PC-3 (cell line): ENCODE measurements at regions not wholly inside any gene's neighbourhood (a gene's known extent, or its start where the extent isn't known, plus 50 kb on each side); places are given as distances from the start of the nearest gene placed in this dataset.

ENCODE experiments used
- ATAC-seq: fragments of 200-7000 bp; cut with Tn5 transposase; 2 replicates; pipeline ENCODE4 v1.9.1; 2020; ENCODE audit warnings: mild to moderate bottlenecking, moderate library complexity
- BruUV-seq: library from RNA; stranded (reverse); fragments of 400-500 nt; replicated peaks from 2 replicates; lab custom pipeline; 2021; lab: Mats Ljungman, UMichigan
- CTCF ChIA-PET: fragments of 300-600 bp; sonication (Branson Sonifier 250); formaldehyde crosslinking; loops from one replicate; lab custom pipeline; 2022; ENCODE audit warnings: antibody characterized with exemption; lab: Charles Lee
- POLR2A ChIA-PET: fragments of 300-600 bp; sonication (Branson Sonifier 250); formaldehyde crosslinking; loops from one replicate; lab custom pipeline; 2022; ENCODE audit warnings: antibody characterized with exemption; ENCODE audit not compliant: unreplicated experiment; lab: Charles Lee
- DNase-seq: peaks from one replicate; pipeline ENCODE4 v3.0.0-alpha.2; 2015
- H2AFZ ChIP-seq: fragments of 300-600 bp; sonication (generic); 2 replicates; pipeline ENCODE4 v1.6.0; 2016; ENCODE audit warnings: antibody characterized with exemption, low read length
- H3F3A ChIP-seq: fragments of 300-600 bp; sonication (generic); one replicate; pipeline ENCODE4 v1.6.0; 2017; ENCODE audit warnings: antibody characterized with exemption, low read length, control low read depth, mild to moderate bottlenecking; ENCODE audit not compliant: unreplicated experiment
- H3K27ac ChIP-seq: fragments of 300-600 bp; sonication (generic); 2 replicates; pipeline ENCODE4 v1.5.1; 2016; ENCODE audit warnings: mild to moderate bottlenecking, low read length
- H3K27me3 ChIP-seq: fragments of 300-600 bp; sonication (generic); 2 replicates; pipeline ENCODE4 v1.6.1; 2016; ENCODE audit warnings: low read length, mixed read lengths
- H3K36me3 ChIP-seq: fragments of 300-600 bp; sonication (generic); 2 replicates; pipeline ENCODE4 v1.6.1; 2016; ENCODE audit warnings: low read depth, mixed run types, low read length, mixed read lengths
- H3K4me1 ChIP-seq: fragments of 300-600 bp; sonication (generic); 2 replicates; pipeline ENCODE4 v1.5.1; 2016; ENCODE audit warnings: low read length; ENCODE audit not compliant: insufficient read depth
- H3K4me2 ChIP-seq: fragments of 300-600 bp; sonication (generic); 2 replicates; pipeline ENCODE4 v1.6.0; 2016; ENCODE audit warnings: low read length
- H3K4me3 ChIP-seq: fragments of 300-600 bp; sonication (generic); 2 replicates; pipeline ENCODE4 v1.5.1; 2016; ENCODE audit warnings: mild to moderate bottlenecking, low read length, mixed read lengths
- H3K79me2 ChIP-seq: fragments of 300-600 bp; sonication (generic); 2 replicates; pipeline ENCODE4 v1.6.1; 2017; ENCODE audit warnings: low read length, mixed read lengths
- H3K9ac ChIP-seq: fragments of 300-600 bp; sonication (generic); 2 replicates; pipeline ENCODE4 v1.6.0; 2016; ENCODE audit warnings: mild to moderate bottlenecking, low read length
- H3K9me2 ChIP-seq: fragments of 300-600 bp; sonication (generic); replicated peaks from 2 replicates; pipeline ENCODE4 v1.6.1; 2016; ENCODE audit warnings: mixed run types, low read length, mixed read lengths
- H3K9me3 ChIP-seq: fragments of 300-600 bp; sonication (generic); 2 replicates; pipeline ENCODE4 v1.6.1; 2016; ENCODE audit warnings: low read length, mixed read lengths
- H4K20me1 ChIP-seq: fragments of 300-600 bp; sonication (generic); 2 replicates; pipeline ENCODE4 v1.6.1; 2016; ENCODE audit warnings: low read length, mixed read lengths
- CTCF ChIP-seq: fragments of 300-600 bp; sonication (generic); conservative IDR thresholded peaks from 2 replicates; pipeline ENCODE4 v1.5.1; 2017; ENCODE audit warnings: antibody characterized with exemption, low read depth, mild to moderate bottlenecking, low read length
- EZH2 ChIP-seq: fragments of 300-600 bp; sonication (generic); IDR thresholded peaks from one replicate; pipeline ENCODE4 v1.6.1; 2017; ENCODE audit warnings: antibody characterized with exemption, mild to moderate bottlenecking, low read length; ENCODE audit not compliant: unreplicated experiment
- EZH2phosphoT487 ChIP-seq: fragments of 300-600 bp; sonication (generic); IDR thresholded peaks from 2 replicates; pipeline ENCODE4 v1.6.1; 2018; ENCODE audit warnings: mild to moderate bottlenecking, antibody characterized with exemption, low read length, borderline replicate concordance
- intact Hi-C: fragments of 100-400 bp; cut with micrococcal nuclease; formaldehyde crosslinking; loops from 2 replicates; pipeline ENCODE4 v1.9.0; 2023

GRCh38 chr3:59408047-59408624 is 358.3 kb upstream of the CFAP20DC start:
- H3K27me3 ChIP-seq, result no peaks in the 10 kb centered on the region
- no peak overlapping the region for H2AFZ ChIP-seq
- H3K4me1 ChIP-seq, result peaks cover 12% of the 10 kb centered on the region
- H3K4me2 ChIP-seq, result no peak overlapping the region
- POLR2A ChIA-PET, result no interaction called here
- no peak overlapping the region for H3K27ac ChIP-seq
- no peaks in the 10 kb centered on the region for H3K36me3 ChIP-seq
- no peaks in the 10 kb centered on the region for H4K20me1 ChIP-seq
- no peak overlapping the region for H3K9ac ChIP-seq
- no peaks in the 10 kb centered on the region for H3F3A ChIP-seq
- H3K9me2 ChIP-seq, result no peaks in the 10 kb centered on the region
- H3K79me2 ChIP-seq, result no peaks in the 10 kb centered on the region
- H3K4me3 ChIP-seq, result no peak overlapping the region
- TF ChIP-seq CTCF (no peak), EZH2phosphoT487 (no peak), EZH2 (no peak)
- intact Hi-C loops, result no loop called here
- BruUV-seq, result no TSS peak
- DNase-seq (no peak), ATAC-seq (no peak)
- CTCF ChIA-PET, result no interaction called here
- no peaks in the 10 kb centered on the region for H3K9me3 ChIP-seq

DNA sequence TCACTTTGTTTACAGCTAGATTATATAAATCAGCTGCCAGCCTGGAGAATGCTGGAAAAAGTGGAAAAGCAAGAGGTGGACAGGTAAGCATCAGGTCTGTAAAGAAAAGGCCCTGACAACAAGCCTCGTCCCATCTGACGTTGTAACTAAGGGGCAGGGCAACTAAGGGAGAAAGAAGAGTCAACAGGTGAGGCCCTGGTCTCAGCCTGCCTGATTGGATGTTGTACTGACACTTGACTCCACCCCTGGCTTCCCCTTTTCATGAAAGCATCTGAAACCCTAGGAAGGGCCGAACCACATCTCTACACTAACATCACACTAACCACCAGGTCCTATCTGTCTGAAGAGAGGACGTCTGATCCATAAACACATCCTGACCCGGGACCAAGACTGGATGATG is 357.6 kb upstream of the CFAP20DC start:
- ChIA-PET CTCF (no interaction called here), POLR2A (no interaction called here)
- no peak for DNase-seq
- intact Hi-C loops, result no loop called here
- no peaks in the 10 kb centered on the region for H3K9me3 ChIP-seq
- H3K4me3 ChIP-seq, result no peak overlapping the region
- no peak overlapping the region for H2AFZ ChIP-seq
- no peak overlapping the region for H3K27ac ChIP-seq
- H3K4me2 ChIP-seq, result no peak overlapping the region
- no TSS peak for BruUV-seq
- no peak overlapping the region for H3K9ac ChIP-seq
- H3K36me3 ChIP-seq, result no peaks in the 10 kb centered on the region
- H3K9me2 ChIP-seq, result no peaks in the 10 kb centered on the region
- H3K4me1 ChIP-seq, result peaks cover 12% of the 10 kb centered on the region
- no peaks in the 10 kb centered on the region for H3K79me2 ChIP-seq
- H4K20me1 ChIP-seq, result no peaks in the 10 kb centered on the region
- no peak for ATAC-seq
- no peaks in the 10 kb centered on the region for H3K27me3 ChIP-seq
- TF ChIP-seq EZH2, result no peak
- TF ChIP-seq CTCF, result no peak
- no peak for TF ChIP-seq EZH2phosphoT487
- H3F3A ChIP-seq, result no peaks in the 10 kb centered on the region

GRCh38 chr3:59406943-59407342 is 357.1 kb upstream of the CFAP20DC start:
- H3K9ac ChIP-seq, result no peak overlapping the region
- no peak overlapping the region for H3K27ac ChIP-seq
- no peaks in the 10 kb centered on the region for H3K36me3 ChIP-seq
- ATAC-seq, result no peak
- peaks cover 11% of the 10 kb centered on the region for H3K4me1 ChIP-seq
- no peak overlapping the region for H3K4me3 ChIP-seq
- H3F3A ChIP-seq, result no peaks in the 10 kb centered on the region
- BruUV-seq, result no TSS peak
- no peaks in the 10 kb centered on the region for H3K9me3 ChIP-seq
- H3K79me2 ChIP-seq, result no peaks in the 10 kb centered on the region
- POLR2A ChIA-PET, result no interaction called here
- no peaks in the 10 kb centered on the region for H4K20me1 ChIP-seq
- no peak overlapping the region for H3K4me2 ChIP-seq
- TF ChIP-seq EZH2 (no peak), CTCF (no peak)
- DNase-seq, result no peak
- H3K27me3 ChIP-seq, result no peaks in the 10 kb centered on the region
- no peak overlapping the region for H2AFZ ChIP-seq
- CTCF ChIA-PET, result no interaction called here
- no peaks in the 10 kb centered on the region for H3K9me2 ChIP-seq
- intact Hi-C loops, result no loop called here
